SK-N-SH treated with all-trans-retinoic acid at 6 μM for 48 hours (cell line): ENCODE measurements at regions not wholly inside any gene's neighbourhood (a gene's known extent, or its start where the extent isn't known, plus 50 kb on each side); places are given as distances from the start of the nearest gene placed in this dataset.

Experiments
- ATAC-seq: fragments of 200-7000 bp; cut with Tn5 transposase; 3 replicates; pipeline ENCODE4 v1.9.1; 2020; ENCODE audit warnings: mild to moderate bottlenecking, moderate library complexity
- ARNTL ChIP-seq: fragments of 450-650 bp; formaldehyde crosslinking; IDR thresholded peaks from 2 replicates; pipeline ENCODE4 v1.5.0; 2020; ENCODE audit warnings: low read depth, mild to moderate bottlenecking, moderate library complexity, borderline replicate concordance
- BACH2 ChIP-seq: fragments of 250-450 bp; sonication (Bioruptor Pico); IDR thresholded peaks from 2 replicates; pipeline ENCODE4 v1.9.0; 2021; ENCODE audit warnings: mild to moderate bottlenecking, borderline replicate concordance
- CSDC2 ChIP-seq: fragments of 250-450 bp; sonication (Bioruptor Pico); IDR thresholded peaks from 2 replicates; pipeline ENCODE4 v1.5.0; 2020; ENCODE audit warnings: mild to moderate bottlenecking, moderate library complexity
- ESRRG ChIP-seq: fragments of 250-450 bp; sonication (Bioruptor Pico); IDR thresholded peaks from 2 replicates; pipeline ENCODE4 v1.6.1; 2021; ENCODE audit warnings: mild to moderate bottlenecking
- GLIS3 ChIP-seq: fragments of 250-450 bp; sonication (Bioruptor Pico); IDR thresholded peaks from 2 replicates; pipeline ENCODE4 v1.5.0; 2020; ENCODE audit warnings: mild to moderate bottlenecking, moderate library complexity
- ISL1 ChIP-seq: fragments of 250-450 bp; sonication (Bioruptor Pico); IDR thresholded peaks from 2 replicates; pipeline ENCODE4 v2.1.2; 2022; ENCODE audit warnings: mild to moderate bottlenecking, moderate library complexity
- OSR1 ChIP-seq: fragments of 250-450 bp; sonication (Bioruptor Pico); IDR thresholded peaks from 2 replicates; pipeline ENCODE4 v1.8.0; 2022; ENCODE audit warnings: moderate library complexity, mild to moderate bottlenecking, inconsistent platforms
- PPARA ChIP-seq: fragments of 250-450 bp; sonication (Bioruptor Pico); IDR thresholded peaks from 2 replicates; pipeline ENCODE4 v1.5.0; 2020; ENCODE audit warnings: mild to moderate bottlenecking, borderline replicate concordance
- RARB ChIP-seq: fragments of 250-450 bp; sonication (Bioruptor Pico); IDR thresholded peaks from 2 replicates; pipeline ENCODE4 v1.8.0; 2021; ENCODE audit warnings: mild to moderate bottlenecking, moderate library complexity
- SNAI2 ChIP-seq: fragments of 250-450 bp; sonication (Bioruptor Pico); IDR thresholded peaks from 2 replicates; pipeline ENCODE4 v1.5.0; 2020; ENCODE audit warnings: mild to moderate bottlenecking, moderate library complexity
- TCF4 ChIP-seq: fragments of 250-450 bp; sonication (Bioruptor Pico); IDR thresholded peaks from 2 replicates; pipeline ENCODE4 v1.8.0; 2021; ENCODE audit warnings: mild to moderate bottlenecking, moderate library complexity, borderline replicate concordance
- TOX ChIP-seq: fragments of 250-450 bp; sonication (Bioruptor Pico); IDR thresholded peaks from 2 replicates; pipeline ENCODE4 v1.8.0; 2021; ENCODE audit warnings: mild to moderate bottlenecking, moderate library complexity, borderline replicate concordance
- ZC3H10 ChIP-seq: fragments of 250-450 bp; sonication (Bioruptor Pico); IDR thresholded peaks from 2 replicates; pipeline ENCODE4 v1.5.1; 2021; ENCODE audit warnings: mild to moderate bottlenecking, moderate library complexity
- ZFP3 ChIP-seq: fragments of 250-450 bp; sonication (Bioruptor Pico); IDR thresholded peaks from 2 replicates; pipeline ENCODE4 v1.5.0; 2020; ENCODE audit warnings: mild to moderate bottlenecking, moderate library complexity
- ZFP30 ChIP-seq: fragments of 450-650 bp; formaldehyde crosslinking; IDR thresholded peaks from 2 replicates; pipeline ENCODE4 v1.5.0; 2022; ENCODE audit warnings: mild to moderate bottlenecking, moderate library complexity
- ZNF70 ChIP-seq: fragments of 450-650 bp; formaldehyde crosslinking; IDR thresholded peaks from 2 replicates; pipeline ENCODE4 v1.5.0; 2020; ENCODE audit warnings: mild to moderate bottlenecking, moderate library complexity
- TF ChIP-seq, protein P1 (sequence below): fragments of 250-450 bp; sonication (Bioruptor Pico); IDR thresholded peaks from 2 replicates; pipeline ENCODE4 v1.5.1; 2021; ENCODE audit warnings: mild to moderate bottlenecking, moderate library complexity
- TF ChIP-seq, protein P2 (sequence below): fragments of 250-450 bp; sonication (Bioruptor Pico); IDR thresholded peaks from 2 replicates; pipeline ENCODE4 v1.8.0; 2020; ENCODE audit warnings: mild to moderate bottlenecking, moderate library complexity, borderline replicate concordance
- TF ChIP-seq, protein P3 (sequence below): fragments of 250-450 bp; sonication (Bioruptor Pico); IDR thresholded peaks from 2 replicates; pipeline ENCODE4 v1.5.1; 2020; ENCODE audit warnings: low read depth, mild to moderate bottlenecking, moderate library complexity
- TF ChIP-seq, protein P4 (sequence below): fragments of 250-450 bp; sonication (Bioruptor Pico); IDR thresholded peaks from 2 replicates; pipeline ENCODE4 v1.5.0; 2020; ENCODE audit warnings: mild to moderate bottlenecking, moderate library complexity

DNA sequence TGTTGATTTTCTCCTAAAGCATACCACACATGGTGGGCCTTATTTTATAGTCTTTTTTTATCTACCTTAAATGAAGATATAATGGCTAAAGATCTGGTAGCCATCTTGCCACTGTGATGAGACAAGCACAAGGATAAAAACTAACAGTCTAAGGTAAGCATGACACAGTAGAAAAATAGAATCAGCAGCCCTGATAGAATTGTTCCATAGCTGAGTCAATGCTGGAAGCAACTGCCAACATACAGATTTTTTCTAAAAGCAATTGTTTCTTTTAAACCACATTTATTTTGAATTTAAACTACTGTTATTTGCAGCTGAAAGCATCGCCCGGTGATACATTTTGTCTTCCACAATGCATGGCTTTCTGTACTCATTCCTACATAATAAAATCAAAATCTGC lies 1091.5 kb upstream of the CHAC2 start:
- no peak for ATAC-seq
- TF ChIP-seq, protein P1, sequence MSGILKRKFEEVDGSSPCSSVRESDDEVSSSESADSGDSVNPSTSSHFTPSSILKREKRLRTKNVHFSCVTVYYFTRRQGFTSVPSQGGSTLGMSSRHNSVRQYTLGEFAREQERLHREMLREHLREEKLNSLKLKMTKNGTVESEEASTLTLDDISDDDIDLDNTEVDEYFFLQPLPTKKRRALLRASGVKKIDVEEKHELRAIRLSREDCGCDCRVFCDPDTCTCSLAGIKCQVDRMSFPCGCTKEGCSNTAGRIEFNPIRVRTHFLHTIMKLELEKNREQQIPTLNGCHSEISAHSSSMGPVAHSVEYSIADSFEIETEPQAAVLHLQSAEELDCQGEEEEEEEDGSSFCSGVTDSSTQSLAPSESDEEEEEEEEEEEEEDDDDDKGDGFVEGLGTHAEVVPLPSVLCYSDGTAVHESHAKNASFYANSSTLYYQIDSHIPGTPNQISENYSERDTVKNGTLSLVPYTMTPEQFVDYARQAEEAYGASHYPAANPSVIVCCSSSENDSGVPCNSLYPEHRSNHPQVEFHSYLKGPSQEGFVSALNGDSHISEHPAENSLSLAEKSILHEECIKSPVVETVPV (CRISPR knock-in tag) = no peak
- TF ChIP-seq CSDC2 (CRISPR knock-in tag) = no peak
- TF ChIP-seq TOX = no peak
- TF ChIP-seq, protein P2, sequence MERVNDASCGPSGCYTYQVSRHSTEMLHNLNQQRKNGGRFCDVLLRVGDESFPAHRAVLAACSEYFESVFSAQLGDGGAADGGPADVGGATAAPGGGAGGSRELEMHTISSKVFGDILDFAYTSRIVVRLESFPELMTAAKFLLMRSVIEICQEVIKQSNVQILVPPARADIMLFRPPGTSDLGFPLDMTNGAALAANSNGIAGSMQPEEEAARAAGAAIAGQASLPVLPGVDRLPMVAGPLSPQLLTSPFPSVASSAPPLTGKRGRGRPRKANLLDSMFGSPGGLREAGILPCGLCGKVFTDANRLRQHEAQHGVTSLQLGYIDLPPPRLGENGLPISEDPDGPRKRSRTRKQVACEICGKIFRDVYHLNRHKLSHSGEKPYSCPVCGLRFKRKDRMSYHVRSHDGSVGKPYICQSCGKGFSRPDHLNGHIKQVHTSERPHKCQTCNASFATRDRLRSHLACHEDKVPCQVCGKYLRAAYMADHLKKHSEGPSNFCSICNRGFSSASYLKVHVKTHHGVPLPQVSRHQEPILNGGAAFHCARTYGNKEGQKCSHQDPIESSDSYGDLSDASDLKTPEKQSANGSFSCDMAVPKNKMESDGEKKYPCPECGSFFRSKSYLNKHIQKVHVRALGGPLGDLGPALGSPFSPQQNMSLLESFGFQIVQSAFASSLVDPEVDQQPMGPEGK = no peak
- TF ChIP-seq, protein P3, sequence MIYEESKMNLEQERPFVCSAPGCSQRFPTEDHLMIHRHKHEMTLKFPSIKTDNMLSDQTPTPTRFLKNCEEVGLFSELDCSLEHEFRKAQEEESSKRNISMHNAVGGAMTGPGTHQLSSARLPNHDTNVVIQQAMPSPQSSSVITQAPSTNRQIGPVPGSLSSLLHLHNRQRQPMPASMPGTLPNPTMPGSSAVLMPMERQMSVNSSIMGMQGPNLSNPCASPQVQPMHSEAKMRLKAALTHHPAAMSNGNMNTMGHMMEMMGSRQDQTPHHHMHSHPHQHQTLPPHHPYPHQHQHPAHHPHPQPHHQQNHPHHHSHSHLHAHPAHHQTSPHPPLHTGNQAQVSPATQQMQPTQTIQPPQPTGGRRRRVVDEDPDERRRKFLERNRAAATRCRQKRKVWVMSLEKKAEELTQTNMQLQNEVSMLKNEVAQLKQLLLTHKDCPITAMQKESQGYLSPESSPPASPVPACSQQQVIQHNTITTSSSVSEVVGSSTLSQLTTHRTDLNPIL (CRISPR knock-in tag) = no peak
- no peak for TF ChIP-seq OSR1 (CRISPR knock-in tag)
- TF ChIP-seq, protein P4, sequence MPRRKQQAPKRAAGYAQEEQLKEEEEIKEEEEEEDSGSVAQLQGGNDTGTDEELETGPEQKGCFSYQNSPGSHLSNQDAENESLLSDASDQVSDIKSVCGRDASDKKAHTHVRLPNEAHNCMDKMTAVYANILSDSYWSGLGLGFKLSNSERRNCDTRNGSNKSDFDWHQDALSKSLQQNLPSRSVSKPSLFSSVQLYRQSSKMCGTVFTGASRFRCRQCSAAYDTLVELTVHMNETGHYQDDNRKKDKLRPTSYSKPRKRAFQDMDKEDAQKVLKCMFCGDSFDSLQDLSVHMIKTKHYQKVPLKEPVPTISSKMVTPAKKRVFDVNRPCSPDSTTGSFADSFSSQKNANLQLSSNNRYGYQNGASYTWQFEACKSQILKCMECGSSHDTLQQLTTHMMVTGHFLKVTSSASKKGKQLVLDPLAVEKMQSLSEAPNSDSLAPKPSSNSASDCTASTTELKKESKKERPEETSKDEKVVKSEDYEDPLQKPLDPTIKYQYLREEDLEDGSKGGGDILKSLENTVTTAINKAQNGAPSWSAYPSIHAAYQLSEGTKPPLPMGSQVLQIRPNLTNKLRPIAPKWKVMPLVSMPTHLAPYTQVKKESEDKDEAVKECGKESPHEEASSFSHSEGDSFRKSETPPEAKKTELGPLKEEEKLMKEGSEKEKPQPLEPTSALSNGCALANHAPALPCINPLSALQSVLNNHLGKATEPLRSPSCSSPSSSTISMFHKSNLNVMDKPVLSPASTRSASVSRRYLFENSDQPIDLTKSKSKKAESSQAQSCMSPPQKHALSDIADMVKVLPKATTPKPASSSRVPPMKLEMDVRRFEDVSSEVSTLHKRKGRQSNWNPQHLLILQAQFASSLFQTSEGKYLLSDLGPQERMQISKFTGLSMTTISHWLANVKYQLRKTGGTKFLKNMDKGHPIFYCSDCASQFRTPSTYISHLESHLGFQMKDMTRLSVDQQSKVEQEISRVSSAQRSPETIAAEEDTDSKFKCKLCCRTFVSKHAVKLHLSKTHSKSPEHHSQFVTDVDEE = no peak
- no peak for TF ChIP-seq ISL1 (CRISPR knock-in tag)
- no peak for TF ChIP-seq ZC3H10 (CRISPR knock-in tag)
- no peak for TF ChIP-seq BACH2 (CRISPR knock-in tag)
- no peak for TF ChIP-seq TCF4 (CRISPR knock-in tag)
- TF ChIP-seq ARNTL (CRISPR knock-in tag) = no peak
- TF ChIP-seq ZNF70 (CRISPR knock-in tag) = no peak
- TF ChIP-seq PPARA = no peak
- TF ChIP-seq GLIS3 = no peak

DNA sequence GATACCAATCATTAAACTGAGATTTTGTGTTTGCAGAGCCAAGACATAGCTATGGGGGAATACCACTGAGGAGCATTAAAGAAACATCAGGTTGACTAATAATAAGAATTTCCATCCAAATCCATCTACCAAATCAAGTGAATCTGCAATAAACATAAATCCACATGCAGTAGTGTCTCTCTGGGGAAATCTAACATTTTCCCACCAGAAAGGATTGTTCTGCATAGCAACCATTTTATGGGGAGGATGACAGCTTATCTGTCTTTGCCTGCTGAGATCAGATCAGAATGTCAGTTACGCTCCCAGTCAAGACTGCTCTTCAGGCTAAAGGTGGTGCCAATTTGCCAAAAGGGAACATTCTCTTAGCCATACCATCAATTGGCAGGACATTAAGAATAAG lies 1098.9 kb upstream of the CHAC2 start:
- no peak for ATAC-seq
- TF ChIP-seq TCF4 (CRISPR knock-in tag) = no peak
- TF ChIP-seq ZC3H10 (CRISPR knock-in tag) = no peak
- no peak for TF ChIP-seq ZNF70 (CRISPR knock-in tag)
- no peak for TF ChIP-seq GLIS3
- no peak for TF ChIP-seq TOX

DNA sequence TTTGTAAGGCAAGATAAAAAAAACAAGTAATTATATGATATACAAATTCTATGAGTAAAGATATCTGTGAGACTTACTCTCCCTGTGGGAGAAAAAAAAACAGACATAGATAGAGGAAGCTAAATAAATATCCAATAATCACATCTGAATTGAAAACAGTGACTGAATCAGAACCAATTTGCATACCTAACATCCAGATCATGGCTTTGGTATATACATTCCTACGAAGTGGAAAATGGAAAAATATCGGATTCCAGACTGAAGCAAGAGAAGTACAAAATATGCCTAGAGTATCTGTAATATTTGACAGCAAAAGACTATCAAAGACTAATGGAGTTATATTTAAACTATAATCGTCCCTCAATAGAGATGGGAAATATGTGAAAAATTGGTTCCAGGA lies 1108.1 kb upstream of the CHAC2 start:
- no peak for ATAC-seq
- TF ChIP-seq CSDC2 (CRISPR knock-in tag) = no peak
- no peak for TF ChIP-seq RARB
- TF ChIP-seq ZC3H10 (CRISPR knock-in tag) = no peak
- no peak for TF ChIP-seq GLIS3
- TF ChIP-seq ZNF70 (CRISPR knock-in tag) = no peak
- TF ChIP-seq ISL1 (CRISPR knock-in tag) = no peak
- TF ChIP-seq SNAI2 (CRISPR knock-in tag) = no peak
- no peak for TF ChIP-seq TCF4 (CRISPR knock-in tag)
- TF ChIP-seq PPARA = no peak
- no peak for TF ChIP-seq ZFP3 (CRISPR knock-in tag)
- TF ChIP-seq, protein P2 = no peak
- TF ChIP-seq, protein P3 (CRISPR knock-in tag) = no peak
- TF ChIP-seq ZFP30 (CRISPR knock-in tag) = no peak
- TF ChIP-seq ESRRG (CRISPR knock-in tag) = no peak
- no peak for TF ChIP-seq OSR1 (CRISPR knock-in tag)
